B cell (primary cell): ENCODE measurements at regions not wholly inside any gene's neighbourhood (a gene's known extent, or its start where the extent isn't known, plus 50 kb on each side); places are given as distances from the start of the nearest gene placed in this dataset.

Experiments used
- EZH2 ChIP-seq: IDR thresholded peaks from 2 replicates; pipeline ENCODE4 v1.6.1; 2012; ENCODE audit warnings: borderline replicate concordance, low read depth, mild to moderate bottlenecking, moderate library complexity, low read length; ENCODE audit not compliant: insufficient read depth, poor library complexity, severe bottlenecking
- TF ChIP-seq, protein P1 (sequence below): fragments of 200-600 bp; IDR thresholded peaks from one replicate; pipeline ENCODE4 v1.8.0; 2022; ENCODE audit warnings: antibody characterized with exemption, mild to moderate bottlenecking

DNA sequence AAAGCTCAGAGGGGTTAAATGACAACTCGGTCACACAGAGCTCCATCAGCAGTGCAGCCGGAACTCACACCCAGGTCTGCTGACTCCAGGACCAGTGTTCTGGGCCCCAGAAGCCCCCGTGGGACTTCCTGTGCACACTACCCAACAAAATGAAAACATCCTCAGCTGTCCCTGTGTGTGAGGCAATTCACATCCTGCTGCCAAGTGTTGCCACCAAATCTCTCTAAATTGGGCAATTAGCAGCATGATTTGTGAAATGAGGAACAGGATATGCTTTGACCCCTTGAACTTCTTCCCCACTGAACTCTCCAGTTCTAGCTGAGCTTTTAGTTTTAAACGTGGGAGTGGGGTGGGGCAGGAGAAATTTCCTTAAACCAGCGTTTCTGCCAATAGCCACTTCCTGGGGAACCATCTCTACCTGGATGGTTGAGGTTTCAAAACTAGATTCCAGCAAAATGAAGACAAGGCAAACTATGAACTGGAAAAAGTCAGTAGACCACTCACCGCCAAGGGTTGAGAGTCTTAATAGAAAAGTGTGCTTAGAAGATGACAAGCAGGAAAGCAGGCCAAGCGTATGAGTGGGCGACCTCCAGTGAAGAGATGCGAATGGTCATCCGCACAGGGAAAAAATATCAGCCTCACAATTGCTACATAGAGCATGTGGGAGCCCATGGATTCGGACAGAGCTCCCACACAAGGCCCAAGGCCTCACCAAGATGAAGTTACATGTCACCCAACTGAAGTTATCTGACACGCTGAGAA, 51.9 kb upstream of the CHST15 start:
- TF ChIP-seq, protein P1, sequence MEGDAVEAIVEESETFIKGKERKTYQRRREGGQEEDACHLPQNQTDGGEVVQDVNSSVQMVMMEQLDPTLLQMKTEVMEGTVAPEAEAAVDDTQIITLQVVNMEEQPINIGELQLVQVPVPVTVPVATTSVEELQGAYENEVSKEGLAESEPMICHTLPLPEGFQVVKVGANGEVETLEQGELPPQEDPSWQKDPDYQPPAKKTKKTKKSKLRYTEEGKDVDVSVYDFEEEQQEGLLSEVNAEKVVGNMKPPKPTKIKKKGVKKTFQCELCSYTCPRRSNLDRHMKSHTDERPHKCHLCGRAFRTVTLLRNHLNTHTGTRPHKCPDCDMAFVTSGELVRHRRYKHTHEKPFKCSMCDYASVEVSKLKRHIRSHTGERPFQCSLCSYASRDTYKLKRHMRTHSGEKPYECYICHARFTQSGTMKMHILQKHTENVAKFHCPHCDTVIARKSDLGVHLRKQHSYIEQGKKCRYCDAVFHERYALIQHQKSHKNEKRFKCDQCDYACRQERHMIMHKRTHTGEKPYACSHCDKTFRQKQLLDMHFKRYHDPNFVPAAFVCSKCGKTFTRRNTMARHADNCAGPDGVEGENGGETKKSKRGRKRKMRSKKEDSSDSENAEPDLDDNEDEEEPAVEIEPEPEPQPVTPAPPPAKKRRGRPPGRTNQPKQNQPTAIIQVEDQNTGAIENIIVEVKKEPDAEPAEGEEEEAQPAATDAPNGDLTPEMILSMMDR, result no peak
- no peak for TF ChIP-seq EZH2
